HG02852 (cell line): ENCODE measurements at regions not wholly inside any gene's neighbourhood (a gene's known extent, or its start where the extent isn't known, plus 50 kb on each side); places are given as distances from the start of the nearest gene placed in this dataset.
"Not testable (repeated sequence)": the region's sequence is repeated elsewhere in the genome, so short reads cannot be mapped to it uniquely, and the experiment has no call there.

Experiments
- ATAC-seq: cut with Tn5 transposase; IDR thresholded peaks from one replicate; pipeline ENCODE4 v1.9.1; 2021; ENCODE audit warnings: mild to moderate bottlenecking, moderate library complexity; ENCODE audit not compliant: unreplicated experiment

GRCh38 chr6:56751604-56752003 lies 108.9 kb upstream of the DST start:
- no peak for ATAC-seq

- no peak for ATAC-seq
These were observed 108.0 kb upstream of the DST start for GRCh38 chr6:56750686-56751085.

- ATAC-seq, result no peak
These were observed 107.0 kb upstream of the DST start for GRCh38 chr6:56749632-56750151.

- no peak for ATAC-seq
These were observed 104.2 kb upstream of the DST start for GRCh38 chr6:56746767-56747504.

GRCh38 chr6:56745971-56746370 lies 103.3 kb upstream of the DST start:
- no peak for ATAC-seq

- no peak for ATAC-seq
These were observed 102.4 kb upstream of the DST start for GRCh38 chr6:56745081-56745480.

- no peak for ATAC-seq
These were observed 101.8 kb upstream of the DST start for GRCh38 chr6:56744528-56744927.

- ATAC-seq, result peak; percentile 76
These were observed 99.6 kb upstream of the DST start for GRCh38 chr6:56742122-56742791.

- no peak for ATAC-seq
These were observed 98.8 kb upstream of the DST start for GRCh38 chr6:56741472-56741871.

GRCh38 chr6:56739836-56740815 lies 97.4 kb upstream of the DST start:
- ATAC-seq, result no peak

- no peak for ATAC-seq
These were observed 94.1 kb upstream of the DST start for GRCh38 chr6:56736804-56737203.

- ATAC-seq, result no peak
These were observed 91.6 kb upstream of the DST start for GRCh38 chr6:56734335-56734734.

GRCh38 chr6:56733211-56733697 lies 90.6 kb upstream of the DST start:
- no peak for ATAC-seq

- ATAC-seq, result no peak
These were observed 89.8 kb upstream of the DST start for GRCh38 chr6:56732517-56732916.

GRCh38 chr6:56730663-56731529 lies 88.2 kb upstream of the DST start:
- ATAC-seq, result no peak

- no peak for ATAC-seq
These were observed 87.0 kb upstream of the DST start for GRCh38 chr6:56729719-56730118.

GRCh38 chr6:56729166-56729565 lies 86.5 kb upstream of the DST start:
- not testable (repeated sequence) for ATAC-seq

- ATAC-seq, result no peak
These were observed 84.6 kb upstream of the DST start for GRCh38 chr6:56727097-56727850.

- no peak for ATAC-seq
These were observed 82.6 kb upstream of the DST start for GRCh38 chr6:56725254-56725653.
